GM23248 (cell line): ENCODE measurements at regions not wholly inside any gene's neighbourhood (a gene's known extent, or its start where the extent isn't known, plus 50 kb on each side); places are given as distances from the start of the nearest gene placed in this dataset.

Source experiments
- DNase-seq: peaks from one replicate; pipeline ENCODE4 v3.0.0-alpha.2; 2015
- H2AFZ ChIP-seq: fragments of 200-600 bp; sonication (generic); 2 replicates; pipeline ENCODE4 v1.6.1; 2016; ENCODE audit warnings: antibody characterized with exemption
- H3F3A ChIP-seq: fragments of 200-600 bp; sonication (generic); 2 replicates; pipeline ENCODE4 v1.6.1; 2016; ENCODE audit warnings: mild to moderate bottlenecking, antibody characterized with exemption, mixed run types; ENCODE audit not compliant: insufficient read depth
- H3K27ac ChIP-seq: fragments of 200-600 bp; sonication (generic); 2 replicates; pipeline ENCODE4 v1.5.1; 2016; ENCODE audit warnings: mild to moderate bottlenecking
- H3K27me3 ChIP-seq: fragments of 200-600 bp; sonication (generic); replicated peaks from 2 replicates; pipeline ENCODE4 v1.6.1; 2016; ENCODE audit warnings: mild to moderate bottlenecking; ENCODE audit not compliant: insufficient read depth
- H3K36me3 ChIP-seq: fragments of 200-600 bp; sonication (generic); 2 replicates; pipeline ENCODE4 v1.6.1; 2016; ENCODE audit warnings: low read depth, mild to moderate bottlenecking
- H3K4me1 ChIP-seq: fragments of 200-600 bp; sonication (generic); 2 replicates; pipeline ENCODE4 v1.6.1; 2016; ENCODE audit warnings: mild to moderate bottlenecking; ENCODE audit not compliant: insufficient read depth
- H3K4me2 ChIP-seq: fragments of 200-600 bp; sonication (generic); one replicate; pipeline ENCODE4 v1.6.1; 2016; ENCODE audit warnings: mild to moderate bottlenecking; ENCODE audit not compliant: unreplicated experiment
- H3K4me3 ChIP-seq: fragments of 200-600 bp; sonication (generic); 2 replicates; pipeline ENCODE4 v1.5.1; 2016; ENCODE audit warnings: mild to moderate bottlenecking
- H3K79me2 ChIP-seq: fragments of 200-600 bp; sonication (generic); 2 replicates; pipeline ENCODE4 v1.6.1; 2016; ENCODE audit warnings: mild to moderate bottlenecking; ENCODE audit not compliant: insufficient read depth
- H3K9ac ChIP-seq: fragments of 200-600 bp; sonication (generic); 2 replicates; pipeline ENCODE4 v1.6.1; 2016; ENCODE audit warnings: mild to moderate bottlenecking
- H3K9me2 ChIP-seq: fragments of 200-600 bp; sonication (generic); 2 replicates; pipeline ENCODE4 v1.6.1; 2016; ENCODE audit warnings: mixed run types, mild to moderate bottlenecking, moderate library complexity; ENCODE audit not compliant: insufficient read depth
- H3K9me3 ChIP-seq: fragments of 200-600 bp; sonication (generic); one replicate; pipeline ENCODE4 v1.6.1; 2017; ENCODE audit warnings: low read depth
- H4K20me1 ChIP-seq: fragments of 200-600 bp; sonication (generic); 2 replicates; pipeline ENCODE4 v1.6.0; 2016; ENCODE audit not compliant: insufficient read depth
- EZH2 ChIP-seq: fragments of 200-600 bp; sonication (generic); IDR thresholded peaks from 2 replicates; pipeline ENCODE4 v1.6.1; 2018; ENCODE audit warnings: antibody characterized with exemption, mild to moderate bottlenecking; ENCODE audit not compliant: insufficient read depth, poor library complexity, severe bottlenecking
- EZH2phosphoT487 ChIP-seq: fragments of 200-600 bp; sonication (generic); IDR thresholded peaks from 2 replicates; pipeline ENCODE4 v1.6.1; 2018; ENCODE audit warnings: antibody characterized with exemption, moderate library complexity, mild to moderate bottlenecking, low read depth; ENCODE audit not compliant: insufficient read depth
- WGBS, 2 experiments: methylation state at CpG; one replicate each; pipeline ENCODE4 v1.1.6; 2015 to 2017; ENCODE audit warnings: low lambda C conversion rate in 2 of 2, low coverage in 1 of 2; ENCODE audit errors: missing lambda C conversion rate in 2 of 2; 5-methylcytosine and 5-hydroxymethylcytosine counted together
- in situ Hi-C: fragments of 300-500 bp; cut with MboI; formaldehyde crosslinking; loops from 2 replicates; pipeline ENCODE4 v1.15.0; 2020

DNA sequence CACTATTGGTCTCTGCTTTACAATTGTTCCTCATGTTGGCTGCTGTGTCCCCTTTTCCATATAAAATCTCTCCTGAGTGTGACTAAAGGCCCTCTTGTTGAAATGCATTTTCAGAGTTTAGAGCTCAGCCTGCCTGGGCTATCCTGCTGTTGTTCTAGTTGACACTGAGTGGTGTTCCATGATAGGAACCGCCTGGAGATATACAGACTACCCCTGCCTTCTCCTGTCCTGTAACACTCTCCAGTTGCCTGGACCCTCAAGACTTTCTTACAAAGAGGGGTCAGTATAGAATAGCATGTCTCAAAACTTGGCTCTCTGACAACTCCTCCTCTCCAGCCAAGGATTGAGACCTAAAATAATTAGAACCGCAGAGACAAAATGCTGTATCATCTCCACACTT lies 152.0 kb upstream of the POU3F1 start:
- Histone ChIP-seq H3K36me3 (no peaks in the 10 kb centered on the region), H3K27ac (no peak overlapping the region), H3K4me1 (no peaks in the 10 kb centered on the region), H4K20me1 (no peaks in the 10 kb centered on the region), H3K4me3 (no peak overlapping the region), H3K79me2 (no peaks in the 10 kb centered on the region), H3F3A (no peaks in the 10 kb centered on the region), H3K9me2 (no peaks in the 10 kb centered on the region), H3K9ac (no peak overlapping the region), H3K4me2 (no peak overlapping the region), H3K9me3 (no peaks in the 10 kb centered on the region), H2AFZ (no peak overlapping the region), H3K27me3 (peaks cover 11% of the 10 kb centered on the region)
- 33 to 41% methylated on average over 2 of the region's 2 CpGs for WGBS, 2 experiments
- no peak for DNase-seq
- in situ Hi-C loops: no loop called here
- TF ChIP-seq EZH2 (no peak), EZH2phosphoT487 (no peak)

DNA sequence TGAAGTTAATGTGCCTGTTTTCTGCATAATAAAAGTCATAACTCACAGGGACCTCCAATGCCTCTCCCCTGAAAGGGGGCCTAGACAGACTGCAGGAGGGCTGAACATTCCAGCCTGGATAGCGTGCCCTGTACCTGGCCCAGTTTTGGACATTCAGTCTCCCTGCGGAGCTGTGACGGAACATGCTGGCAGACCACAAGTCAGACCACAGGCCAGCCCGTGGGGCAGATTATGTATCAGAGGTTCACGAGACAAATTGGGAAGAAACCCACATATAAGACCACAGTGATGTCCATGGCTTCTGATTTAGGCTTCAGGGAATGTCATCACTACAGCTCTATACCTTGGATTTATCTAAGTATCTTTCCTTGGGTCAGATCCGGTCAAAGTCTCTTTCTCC lies 151.5 kb upstream of the POU3F1 start:
- no peak overlapping the region for H3K4me3 ChIP-seq
- 21 to 26% methylated on average over 5 to 6 of the region's 6 CpGs for WGBS, 2 experiments
- H3K27ac ChIP-seq: no peak overlapping the region
- no peaks in the 10 kb centered on the region for H4K20me1 ChIP-seq
- TF ChIP-seq EZH2phosphoT487 (no peak), EZH2 (no peak)
- H3K4me2 ChIP-seq: no peak overlapping the region
- H2AFZ ChIP-seq: no peak overlapping the region
- no peaks in the 10 kb centered on the region for H3K9me2 ChIP-seq
- no peaks in the 10 kb centered on the region for H3K79me2 ChIP-seq
- H3K9ac ChIP-seq: no peak overlapping the region
- H3K27me3 ChIP-seq: peaks cover 11% of the 10 kb centered on the region
- in situ Hi-C loops: no loop called here
- no peaks in the 10 kb centered on the region for H3K36me3 ChIP-seq
- H3K9me3 ChIP-seq: no peaks in the 10 kb centered on the region
- no peaks in the 10 kb centered on the region for H3K4me1 ChIP-seq
- DNase-seq: no peak
- H3F3A ChIP-seq: no peaks in the 10 kb centered on the region

DNA sequence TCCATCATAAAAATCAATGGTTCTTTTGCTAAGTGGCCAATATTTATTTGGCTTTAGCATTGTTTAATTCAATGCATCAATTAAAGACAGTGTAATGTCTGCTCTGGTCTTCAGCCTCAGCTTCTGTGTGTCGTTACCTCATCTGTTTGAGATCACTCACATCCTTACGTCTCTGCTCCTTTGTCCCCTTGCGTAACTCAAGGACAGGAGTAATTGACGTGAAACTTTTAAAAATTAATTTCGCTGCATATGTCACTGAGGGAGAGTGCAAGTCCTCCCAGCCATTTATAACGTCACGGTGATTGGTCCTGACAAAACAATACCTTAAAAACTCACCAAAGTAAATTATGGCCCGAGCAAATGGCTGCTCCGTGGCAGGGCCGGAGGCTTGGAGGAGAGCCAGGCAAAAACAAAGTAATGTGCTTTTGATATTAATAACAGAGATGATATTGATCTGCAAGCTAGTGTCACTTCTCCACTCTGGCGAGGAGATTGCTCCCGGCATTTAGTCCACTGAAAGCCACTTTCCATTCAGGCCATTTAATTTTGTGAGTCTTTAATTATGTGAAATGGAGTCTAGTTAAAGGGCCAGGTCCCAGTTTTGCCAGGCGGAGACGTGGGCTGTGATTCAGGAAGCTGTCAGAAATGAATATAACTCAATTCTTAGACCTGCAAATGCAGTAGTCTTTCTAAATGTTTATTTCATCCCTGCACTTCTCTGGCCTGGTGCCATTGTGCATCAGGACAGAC lies 150.9 kb upstream of the POU3F1 start:
- no peak for TF ChIP-seq EZH2phosphoT487
- no peak for TF ChIP-seq EZH2
- no peak for DNase-seq
- H2AFZ ChIP-seq: no peak overlapping the region
- no peak overlapping the region for H3K9ac ChIP-seq
- no peaks in the 10 kb centered on the region for H4K20me1 ChIP-seq
- H3K36me3 ChIP-seq: no peaks in the 10 kb centered on the region
- no peaks in the 10 kb centered on the region for H3K4me1 ChIP-seq
- H3K79me2 ChIP-seq: no peaks in the 10 kb centered on the region
- no peaks in the 10 kb centered on the region for H3K9me2 ChIP-seq
- peaks cover 11% of the 10 kb centered on the region for H3K27me3 ChIP-seq
- H3K27ac ChIP-seq: no peak overlapping the region
- H3F3A ChIP-seq: no peaks in the 10 kb centered on the region
- H3K4me2 ChIP-seq: no peak overlapping the region
- H3K4me3 ChIP-seq: no peak overlapping the region
- 19% methylated on average over 14 of the region's 14 CpGs for WGBS, 2 experiments
- no peaks in the 10 kb centered on the region for H3K9me3 ChIP-seq
- in situ Hi-C loops: no loop called here

DNA sequence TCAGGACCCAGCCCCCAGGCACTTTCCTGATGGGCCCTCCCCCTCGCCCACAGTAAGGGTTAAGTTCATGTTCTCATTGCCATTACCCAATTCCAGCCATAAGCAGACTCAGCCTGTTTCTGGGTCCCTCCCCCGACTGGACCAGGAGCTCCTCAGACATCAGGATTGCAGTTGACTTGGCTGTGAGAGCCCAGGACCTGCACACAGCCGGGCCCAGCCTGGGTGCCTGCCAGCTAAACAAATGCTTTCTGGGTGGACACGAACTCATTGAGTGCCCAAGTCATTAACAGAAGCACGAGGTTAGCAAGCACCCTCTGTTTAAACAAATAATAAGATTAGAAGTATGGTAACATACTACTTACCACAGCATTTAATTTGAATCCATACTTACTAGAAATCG lies 147.9 kb upstream of the POU3F1 start:
- Histone ChIP-seq H3K9ac (no peak overlapping the region), H3K27ac (no peak overlapping the region), H3K9me3 (no peaks in the 10 kb centered on the region), H3K79me2 (no peaks in the 10 kb centered on the region), H3K36me3 (no peaks in the 10 kb centered on the region), H3K27me3 (peaks cover 11% of the 10 kb centered on the region), H3K4me2 (no peak overlapping the region), H3K4me3 (no peak overlapping the region), H4K20me1 (no peaks in the 10 kb centered on the region), H3K4me1 (no peaks in the 10 kb centered on the region), H3K9me2 (no peaks in the 10 kb centered on the region), H3F3A (no peaks in the 10 kb centered on the region), H2AFZ (no peak overlapping the region)
- no peak for DNase-seq
- in situ Hi-C loops: no loop called here
- WGBS, 2 experiments: 3 to 6% methylated on average over 6 of the region's 6 CpGs
- TF ChIP-seq EZH2: no peak
- TF ChIP-seq EZH2phosphoT487: no peak
